ENCODE measurements at regions not wholly inside any gene's neighbourhood (a gene's known extent, or its start where the extent isn't known, plus 50 kb on each side); places are given as distances from the start of the nearest gene placed in this dataset.

DNA sequence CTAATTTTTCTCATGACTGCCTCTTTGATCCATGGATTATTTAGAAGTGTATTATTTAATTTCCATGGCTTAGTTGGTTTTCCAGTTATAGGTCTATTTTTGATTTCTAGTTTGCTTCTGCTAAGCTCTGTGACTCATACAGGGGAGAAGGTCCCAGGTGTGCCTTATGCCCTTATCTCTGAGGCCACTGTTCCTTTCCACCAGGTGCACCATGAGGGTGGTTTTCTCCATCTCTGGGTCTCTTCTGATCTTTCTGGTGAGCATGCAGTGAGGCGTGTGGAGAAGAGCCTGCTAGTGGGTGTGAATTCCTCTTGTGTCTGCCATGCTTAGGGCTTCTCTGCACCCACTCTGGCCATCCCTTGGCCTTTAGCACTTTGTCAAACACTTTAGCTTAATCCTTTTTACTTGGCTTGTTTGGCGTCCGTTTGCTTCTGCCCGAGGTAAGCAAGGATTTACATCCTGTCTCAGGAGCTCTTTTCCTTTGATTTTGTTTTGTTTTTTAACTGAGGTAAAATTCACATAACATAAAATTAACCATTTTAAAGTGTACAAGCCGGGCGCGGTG lies 129.8 kb upstream of the ARL4C start:
- no peak for TF ChIP-seq ZNF121 (CRISPR knock-in tag; IDR thresholded peaks at IDR 0.05)
- no peak for TF ChIP-seq CTCF (IDR thresholded peaks at IDR 0.05)
- no peak for TF ChIP-seq ZMAT4 (CRISPR knock-in tag; IDR thresholded peaks at IDR 0.05)
- TF ChIP-seq ZNF423 (CRISPR knock-in tag; IDR thresholded peaks at IDR 0.05) = no peak
- no peak for TF ChIP-seq ATF1 (CRISPR knock-in tag; IDR thresholded peaks at IDR 0.05)
- no peak for TF ChIP-seq FOXP4 (CRISPR knock-in tag; IDR thresholded peaks at IDR 0.05)
- no peak for TF ChIP-seq ZNF281 (CRISPR knock-in tag; IDR thresholded peaks at IDR 0.05)

All from WTC11 (cell line).